ENCODE measurements at regions not wholly inside any gene's neighbourhood (a gene's known extent, or its start where the extent isn't known, plus 50 kb on each side); places are given as distances from the start of the nearest gene placed in this dataset.
"Not testable (repeated sequence)": the region's sequence is repeated elsewhere in the genome, so short reads cannot be mapped to it uniquely, and the experiment has no call there.

DNA sequence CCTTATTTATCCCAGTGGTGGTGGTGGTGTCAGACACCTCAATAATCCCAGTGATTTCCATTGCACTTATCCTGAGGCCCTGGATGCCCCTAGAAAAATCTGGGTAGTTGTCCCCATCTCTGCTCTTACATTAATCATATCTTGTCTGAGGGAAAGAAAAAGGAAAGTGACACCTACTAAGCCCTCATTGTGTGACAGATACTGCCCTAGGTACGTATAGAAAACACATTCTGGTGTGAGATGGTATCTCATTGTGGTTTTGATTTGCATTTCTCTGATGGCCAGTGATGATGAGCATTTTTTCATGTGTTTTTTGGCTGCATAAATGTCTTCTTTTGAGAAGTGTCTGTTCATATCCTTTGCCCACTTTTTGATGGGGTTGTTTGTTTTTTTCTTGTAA lies 162.6 kb upstream of the JADE1 start:
- DNase-seq, result not testable (repeated sequence)

DNA sequence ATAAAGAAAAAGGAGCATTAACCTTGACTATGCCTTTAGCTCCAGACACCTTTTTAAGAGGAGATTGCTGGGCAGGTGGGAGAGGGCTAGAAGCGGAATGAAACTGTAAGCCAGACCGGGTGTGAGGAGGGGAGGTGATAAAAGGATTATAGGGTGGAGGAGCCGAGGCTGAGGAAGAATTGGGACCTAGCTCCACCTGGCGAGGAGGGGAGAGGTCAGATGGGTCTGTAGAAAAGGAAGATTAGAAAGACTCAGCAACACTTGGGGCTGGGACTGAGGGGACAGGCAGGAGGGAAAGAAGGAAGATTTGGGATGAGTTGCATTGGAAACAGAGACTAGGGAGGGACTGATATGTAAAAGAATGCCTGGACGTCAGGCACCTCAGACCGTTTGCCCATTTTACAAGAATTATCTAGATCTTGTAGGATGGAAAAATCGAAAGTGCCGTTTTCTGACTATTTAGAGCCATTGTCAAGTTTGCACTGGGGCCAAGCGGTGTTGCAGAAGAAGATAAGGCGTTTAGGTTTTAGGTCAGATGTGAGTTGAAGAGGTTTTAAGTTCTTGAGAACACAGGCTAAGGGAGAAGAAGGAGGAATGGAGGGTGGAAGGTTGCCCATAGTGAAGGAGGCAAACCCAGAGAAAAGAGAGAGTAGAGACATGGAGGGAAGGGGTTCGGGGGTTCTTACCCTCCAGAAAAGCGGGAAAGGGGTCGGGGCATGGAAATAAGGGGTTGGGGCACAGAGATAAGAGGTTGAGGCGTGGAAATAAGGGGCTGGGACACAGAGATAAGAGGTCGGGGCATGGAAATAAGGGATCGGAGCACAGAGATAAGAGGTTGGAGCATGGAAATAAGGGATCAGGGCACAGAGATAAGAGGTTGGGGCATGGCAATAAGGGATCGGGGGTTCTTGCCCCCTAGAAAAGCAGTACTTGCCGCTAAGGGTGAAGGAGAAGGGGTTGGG lies 164.5 kb upstream of the JADE1 start:
- peak in 1 of 2 experiments; percentile 18 for DNase-seq

- DNase-seq, result not testable (repeated sequence)
These were observed 165.4 kb upstream of the JADE1 start for GRCh38 chr4:128644107-128644506.

DNA sequence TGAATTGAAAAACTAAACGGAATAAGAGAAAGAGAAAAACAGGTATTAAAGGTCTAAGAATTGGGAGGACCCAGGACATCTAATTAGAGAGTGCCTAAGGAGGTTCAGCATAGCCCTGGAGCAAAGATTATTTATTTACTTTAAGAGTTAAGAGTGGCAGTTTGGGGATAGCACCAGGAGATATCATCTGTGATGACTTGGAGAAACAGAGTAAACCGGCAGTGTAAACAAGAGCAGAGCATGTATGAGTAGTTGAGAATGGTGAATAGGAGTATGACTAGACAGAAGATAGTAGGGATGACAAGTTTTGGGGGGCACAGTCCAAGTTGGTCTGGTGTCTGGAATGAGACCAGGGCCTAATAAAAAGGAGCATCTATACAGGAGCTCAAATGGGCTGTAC lies 167.9 kb upstream of the JADE1 start:
- not testable (repeated sequence) for DNase-seq

DNA sequence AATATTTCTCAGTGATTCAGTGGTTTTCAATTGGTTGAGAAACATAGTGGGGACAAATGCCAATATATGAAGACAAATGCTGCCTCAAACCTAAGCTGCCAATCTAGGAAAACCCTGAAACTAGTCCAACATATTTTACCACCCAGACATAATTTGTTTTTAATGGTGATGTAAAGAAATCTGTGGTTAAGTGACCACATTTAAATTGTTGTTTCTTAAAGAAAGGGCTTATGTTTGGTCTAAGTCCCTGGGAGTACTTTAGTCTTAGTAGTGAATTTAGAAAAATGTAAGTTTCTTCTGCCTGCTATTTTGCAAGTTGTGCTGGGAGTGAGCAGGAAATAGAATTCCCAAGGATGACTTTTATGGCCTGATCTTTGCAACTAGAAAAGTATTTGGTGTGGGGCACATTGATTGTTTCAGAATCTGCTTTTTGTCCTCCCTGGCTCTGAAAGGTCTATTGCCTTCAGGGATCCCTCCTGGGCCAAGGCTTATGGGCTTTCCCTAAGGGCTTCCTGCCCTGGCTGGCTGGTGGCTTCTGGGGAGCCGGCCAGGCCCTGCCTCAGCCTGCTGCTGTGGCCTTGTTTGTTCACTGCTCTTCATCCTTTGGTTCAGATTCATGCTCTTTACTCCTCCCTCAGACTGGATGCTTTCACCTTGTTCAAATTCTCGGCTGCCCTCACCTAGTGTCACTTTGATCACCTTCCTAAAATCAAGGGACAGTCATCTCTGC lies 169.8 kb upstream of the JADE1 start:
- DNase-seq, result no peak

GRCh38 chr4:128636906-128637305 lies 172.6 kb upstream of the JADE1 start:
- DNase-seq, result no peak

DNA sequence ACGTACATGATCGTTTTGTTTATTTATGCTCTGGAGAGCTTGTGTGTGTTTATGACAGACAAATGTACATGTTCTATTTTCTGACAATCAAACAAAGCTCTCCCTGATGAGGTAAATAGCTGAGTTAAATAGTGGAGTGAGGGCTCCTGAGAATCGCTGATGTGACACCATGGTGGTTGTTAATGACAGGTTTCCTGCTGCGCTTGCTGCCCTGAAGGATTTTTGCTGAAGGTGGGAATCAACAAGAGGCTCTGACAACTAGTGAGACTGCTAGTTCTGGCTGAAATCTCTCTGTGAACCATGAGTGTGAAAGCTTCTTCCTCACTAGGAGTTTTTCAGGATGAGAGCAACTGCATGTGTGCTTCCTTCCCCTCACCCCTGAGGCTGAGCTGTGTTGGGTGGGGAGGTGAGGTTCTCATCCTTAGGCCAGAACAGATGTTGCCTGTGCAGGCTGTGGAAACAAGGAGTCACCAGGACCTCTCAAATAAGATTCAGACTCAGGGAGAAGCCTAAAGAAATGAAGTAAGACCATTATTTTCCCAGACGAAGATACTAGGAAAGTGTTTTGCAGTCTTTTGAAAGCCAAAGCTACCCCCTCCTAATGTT lies 173.4 kb upstream of the JADE1 start:
- DNase-seq, result no peak

- no peak for DNase-seq
These were observed 174.2 kb upstream of the JADE1 start for GRCh38 chr4:128635141-128635954.

- no peak for DNase-seq
These were observed 176.4 kb upstream of the JADE1 start for GRCh38 chr4:128633067-128633466.

DNA sequence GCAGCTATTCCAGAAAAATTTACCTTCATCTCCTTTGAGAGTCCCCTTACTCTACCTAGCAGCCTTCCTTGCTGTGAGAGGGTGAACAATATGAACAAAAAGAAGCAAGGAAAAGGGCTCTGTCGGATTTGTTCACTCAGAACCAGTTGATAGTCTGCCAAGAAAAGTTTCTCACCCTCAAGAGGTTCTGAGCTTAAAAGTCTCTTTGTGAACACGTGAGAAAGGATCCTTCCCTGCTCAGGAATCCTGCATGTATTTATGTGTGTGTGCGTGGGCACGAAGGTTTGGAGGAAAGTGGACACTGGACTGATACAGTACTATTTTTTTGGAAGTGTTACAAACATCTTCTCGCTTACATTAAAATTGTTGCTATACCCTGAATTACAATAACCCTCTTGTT lies 178.6 kb upstream of the JADE1 start:
- no peak for DNase-seq

- no peak for DNase-seq
These were observed 185.8 kb upstream of the JADE1 start for GRCh38 chr4:128623508-128624215.

DNA sequence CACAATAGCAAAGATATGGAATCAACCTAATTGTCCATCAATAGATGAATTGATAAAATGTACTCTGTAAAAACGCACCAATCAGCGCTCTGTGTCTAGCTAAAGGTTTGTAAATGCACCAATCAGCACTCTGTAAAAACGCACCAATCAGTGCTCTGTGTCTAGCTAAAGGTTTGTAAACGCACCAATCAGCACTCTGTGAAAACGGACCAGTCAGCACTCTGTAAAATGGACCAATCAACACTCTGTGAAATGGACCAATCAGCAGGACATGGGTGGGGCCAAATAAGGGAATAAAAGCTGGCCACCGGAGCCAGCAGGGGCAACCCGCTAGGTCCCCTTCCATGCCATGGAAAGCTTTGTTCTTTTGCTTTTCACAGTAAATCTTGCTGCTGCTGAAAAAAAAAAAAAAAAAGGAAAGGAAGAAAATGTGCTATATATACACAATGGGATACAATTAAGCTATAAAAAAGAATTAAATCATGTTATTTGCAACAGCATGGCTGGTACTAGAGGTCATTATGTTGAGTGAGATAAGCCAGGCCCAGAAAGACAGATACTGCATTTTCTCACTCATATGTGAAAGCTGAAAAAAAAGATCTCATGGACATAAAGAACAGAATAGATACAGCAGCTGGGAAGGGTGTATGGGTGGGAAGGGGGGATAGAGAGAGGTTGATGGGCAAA lies 189.1 kb upstream of the JADE1 start:
- not testable (repeated sequence) for DNase-seq

GRCh38 chr4:128615197-128615596 lies 194.3 kb upstream of the JADE1 start:
- no peak for DNase-seq

- no peak for DNase-seq
These were observed 201.5 kb upstream of the JADE1 start for GRCh38 chr4:128608006-128608405.

- DNase-seq, result no peak
These were observed 203.3 kb upstream of the JADE1 start for GRCh38 chr4:128606173-128606572.

DNA sequence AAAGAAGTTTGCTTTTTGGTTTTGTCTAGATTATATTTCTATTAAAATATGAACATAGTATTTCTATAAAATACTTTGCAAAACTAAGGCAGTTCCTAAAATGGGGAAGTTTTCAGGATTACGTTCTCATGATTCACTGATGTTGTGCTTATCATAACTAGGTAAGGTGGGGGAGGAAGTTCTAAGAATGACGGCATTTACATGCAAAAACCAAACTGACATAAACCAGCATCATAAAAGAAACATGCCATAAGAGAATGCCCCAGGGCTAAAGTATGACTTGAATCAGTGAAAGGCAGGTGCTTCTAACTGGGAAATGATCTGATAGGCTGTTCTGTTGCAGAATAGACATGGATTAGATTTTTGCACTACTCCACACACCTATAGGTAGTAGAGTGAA lies 204.7 kb upstream of the JADE1 start:
- no peak for DNase-seq

DNA sequence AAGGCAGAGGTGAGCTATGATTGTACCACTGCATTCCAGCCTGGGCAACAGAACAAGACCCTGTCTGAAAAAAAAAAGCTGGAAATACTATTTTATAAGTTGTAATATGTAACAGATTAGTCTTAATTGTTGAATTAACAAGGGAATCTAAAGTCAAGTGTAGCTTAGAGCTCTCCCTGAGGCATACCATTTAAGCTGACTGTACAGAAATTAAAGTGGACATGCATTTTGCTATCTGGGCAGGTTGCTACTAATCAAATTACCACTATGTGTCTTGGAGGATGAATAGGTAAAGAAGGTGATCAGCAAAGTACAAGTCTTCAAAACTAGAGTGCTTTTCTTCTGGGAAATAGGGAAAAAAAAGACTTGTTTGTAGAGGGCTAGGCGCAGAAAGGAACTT lies 205.3 kb upstream of the JADE1 start:
- no peak for DNase-seq

DNA sequence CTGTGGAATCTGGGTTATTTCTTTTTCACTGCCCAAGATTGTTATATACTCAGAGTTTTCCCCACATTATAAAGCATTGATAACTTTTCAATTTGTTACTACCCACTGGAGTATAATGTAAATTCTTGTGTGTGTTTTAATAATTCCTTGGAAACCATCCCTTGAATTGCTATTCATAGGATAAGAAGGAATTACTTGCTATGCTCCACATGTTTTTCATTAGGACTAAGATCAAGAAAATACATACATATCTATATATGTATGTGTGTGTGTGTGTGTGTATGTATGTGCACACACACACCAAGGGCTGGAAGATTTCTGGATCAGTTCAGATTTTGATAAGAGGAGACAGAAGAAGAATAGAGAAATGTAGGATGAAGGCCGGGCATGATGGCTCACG lies 206.4 kb upstream of the JADE1 start:
- no peak for DNase-seq

- no peak for DNase-seq
These were observed 207.4 kb upstream of the JADE1 start for GRCh38 chr4:128601991-128602695.

- no peak for DNase-seq
These were observed 208.3 kb upstream of the JADE1 start for GRCh38 chr4:128600996-128601871.

All from NCI-H524 (cell line).